GM10248 (cell line): ENCODE measurements at regions not wholly inside any gene's neighbourhood (a gene's known extent, or its start where the extent isn't known, plus 50 kb on each side); places are given as distances from the start of the nearest gene placed in this dataset.

Experiments
- CTCF ChIA-PET: fragments of 300-600 bp; sonication (Branson Sonifier 250); formaldehyde crosslinking; extraction: SDS; loops from one replicate; lab custom pipeline; 2021; ENCODE audit warnings: antibody characterized with exemption; lab: Yijun Ruan, JAX
- POLR2A ChIA-PET: fragments of 350-650 bp; sonication (Branson Sonifier 250); formaldehyde crosslinking; extraction: SDS; loops from one replicate; lab custom pipeline; 2020; ENCODE audit warnings: antibody characterized with exemption; lab: Yijun Ruan, JAX
- DNase-seq: peaks from one replicate; pipeline ENCODE4 v3.0.0; 2012; ENCODE audit errors: extremely low spot score
- TF ChIP-seq, protein P1 (sequence below): IDR thresholded peaks from 2 replicates; pipeline ENCODE4 v1.5.1; 2012; ENCODE audit warnings: mild to moderate bottlenecking, low read depth; ENCODE audit errors: extremely low read depth, missing control alignments, control extremely low read depth

DNA sequence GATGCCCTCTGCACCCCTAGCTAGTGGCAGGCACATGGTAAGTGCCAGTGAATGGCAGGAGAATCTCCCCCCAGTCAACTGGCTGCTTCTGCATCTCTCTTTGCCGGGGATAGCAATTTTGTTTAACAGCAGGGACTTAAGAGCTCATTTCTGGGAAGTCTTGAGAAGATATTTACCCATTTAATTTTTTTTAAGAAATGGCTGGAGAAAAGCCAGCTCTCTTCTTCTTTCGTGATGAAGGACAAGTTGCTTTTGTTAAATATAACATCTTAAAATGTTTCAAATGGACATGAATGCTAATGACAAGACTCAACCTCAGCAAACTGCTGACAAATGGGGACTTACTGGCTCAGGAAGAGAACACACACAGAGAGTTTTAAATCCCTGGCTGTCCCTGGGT lies 55.0 kb upstream of the IYD start:
- TF ChIP-seq, protein P1, sequence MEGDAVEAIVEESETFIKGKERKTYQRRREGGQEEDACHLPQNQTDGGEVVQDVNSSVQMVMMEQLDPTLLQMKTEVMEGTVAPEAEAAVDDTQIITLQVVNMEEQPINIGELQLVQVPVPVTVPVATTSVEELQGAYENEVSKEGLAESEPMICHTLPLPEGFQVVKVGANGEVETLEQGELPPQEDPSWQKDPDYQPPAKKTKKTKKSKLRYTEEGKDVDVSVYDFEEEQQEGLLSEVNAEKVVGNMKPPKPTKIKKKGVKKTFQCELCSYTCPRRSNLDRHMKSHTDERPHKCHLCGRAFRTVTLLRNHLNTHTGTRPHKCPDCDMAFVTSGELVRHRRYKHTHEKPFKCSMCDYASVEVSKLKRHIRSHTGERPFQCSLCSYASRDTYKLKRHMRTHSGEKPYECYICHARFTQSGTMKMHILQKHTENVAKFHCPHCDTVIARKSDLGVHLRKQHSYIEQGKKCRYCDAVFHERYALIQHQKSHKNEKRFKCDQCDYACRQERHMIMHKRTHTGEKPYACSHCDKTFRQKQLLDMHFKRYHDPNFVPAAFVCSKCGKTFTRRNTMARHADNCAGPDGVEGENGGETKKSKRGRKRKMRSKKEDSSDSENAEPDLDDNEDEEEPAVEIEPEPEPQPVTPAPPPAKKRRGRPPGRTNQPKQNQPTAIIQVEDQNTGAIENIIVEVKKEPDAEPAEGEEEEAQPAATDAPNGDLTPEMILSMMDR, result no peak
- POLR2A ChIA-PET, result no interaction called here
- CTCF ChIA-PET, result no interaction called here
- DNase-seq, result no peak

DNA sequence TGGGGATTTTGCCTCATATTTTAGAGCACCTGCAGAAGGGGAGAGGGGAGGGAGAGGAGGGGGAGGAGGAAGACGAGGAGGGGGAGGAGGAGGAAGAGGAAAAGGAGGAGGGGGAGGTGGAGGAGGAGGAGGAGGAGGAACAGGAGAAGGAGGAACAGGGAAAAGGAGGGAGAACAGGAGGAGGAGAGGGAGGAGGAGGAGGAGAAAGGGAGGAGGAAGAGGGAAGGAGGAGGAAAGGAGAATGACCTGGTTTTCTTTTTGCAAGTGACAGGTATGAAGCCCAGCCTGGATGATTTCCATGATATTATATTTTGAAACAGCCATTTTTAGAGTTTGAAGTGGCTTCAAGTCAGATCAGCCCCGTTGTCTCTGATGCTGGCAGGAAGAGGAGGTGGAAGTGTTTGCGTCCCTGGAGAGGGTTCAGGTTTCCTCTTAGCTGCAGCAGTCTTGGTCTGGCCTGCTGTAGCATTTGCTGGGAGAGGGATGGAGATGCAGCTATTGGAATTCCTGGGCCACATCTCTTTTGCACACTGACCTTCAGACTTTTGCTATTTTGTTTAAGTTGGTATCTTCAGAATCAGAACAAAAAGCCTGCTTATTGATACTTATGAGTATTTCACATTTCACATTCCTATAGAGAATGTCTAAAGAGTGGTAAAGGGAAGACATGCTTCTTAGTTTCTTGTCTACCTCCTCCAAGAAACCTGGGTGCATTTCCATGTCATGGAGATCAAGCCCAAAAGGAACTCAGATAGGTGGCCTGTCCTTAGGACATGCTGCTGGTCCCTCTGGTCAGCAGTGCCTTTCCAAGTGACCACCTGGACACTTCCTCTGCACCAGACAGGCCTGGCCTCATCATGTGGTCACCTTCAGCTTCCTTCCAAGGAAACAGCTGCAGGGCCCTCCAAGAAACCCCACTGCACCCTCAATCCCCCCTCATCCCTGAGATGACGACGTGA lies 54.3 kb upstream of the IYD start:
- ChIA-PET POLR2A (no interaction called here), CTCF (no interaction called here)
- TF ChIP-seq, protein P1, result no peak
- no peak for DNase-seq

DNA sequence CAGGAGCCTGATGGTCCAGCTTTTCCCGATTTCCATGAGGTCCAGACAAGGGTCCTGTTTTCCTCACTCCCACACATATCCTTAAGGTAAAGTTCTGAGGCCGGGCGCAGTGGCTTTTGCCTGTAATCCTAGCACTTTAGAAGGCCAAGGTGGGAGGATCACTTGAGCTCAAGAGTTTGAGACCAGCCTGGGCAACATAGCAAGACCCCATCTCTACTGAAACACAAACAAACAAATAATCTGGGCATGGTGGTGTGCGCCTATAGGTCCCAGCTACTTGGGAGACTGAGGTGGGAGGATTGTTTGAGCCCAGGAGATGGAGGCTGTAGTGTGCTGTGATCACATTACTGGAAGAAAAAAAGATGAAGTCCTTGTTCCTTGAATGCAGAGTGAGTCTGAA lies 53.2 kb upstream of the IYD start:
- DNase-seq, result no peak
- TF ChIP-seq, protein P1, result no peak
- ChIA-PET POLR2A (no interaction called here), CTCF (no interaction called here)

DNA sequence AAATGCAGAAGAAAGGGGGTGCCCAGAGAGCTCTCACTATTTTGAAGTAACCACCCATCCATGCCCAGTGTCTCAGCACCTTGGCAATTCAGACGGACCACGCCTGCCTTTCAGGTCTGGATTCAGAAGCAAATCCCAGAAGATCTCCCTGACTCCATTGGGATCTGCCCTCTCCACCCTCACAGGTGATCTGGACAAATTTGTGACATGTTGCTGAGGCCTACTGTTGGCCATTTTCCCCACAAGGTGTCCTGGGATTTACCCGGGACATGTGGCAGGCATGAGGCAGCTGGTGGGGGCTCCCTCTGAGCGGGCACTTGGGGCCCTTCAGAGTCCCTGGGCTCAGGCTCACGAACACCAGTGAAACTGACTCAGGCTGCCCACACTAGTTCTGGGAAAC lies 51.9 kb upstream of the IYD start:
- TF ChIP-seq, protein P1, result no peak
- ChIA-PET CTCF (no interaction called here), POLR2A (no interaction called here)
- DNase-seq, result no peak
